ENCODE measurements at regions not wholly inside any gene's neighbourhood (a gene's known extent, or its start where the extent isn't known, plus 50 kb on each side); places are given as distances from the start of the nearest gene placed in this dataset.

DNA sequence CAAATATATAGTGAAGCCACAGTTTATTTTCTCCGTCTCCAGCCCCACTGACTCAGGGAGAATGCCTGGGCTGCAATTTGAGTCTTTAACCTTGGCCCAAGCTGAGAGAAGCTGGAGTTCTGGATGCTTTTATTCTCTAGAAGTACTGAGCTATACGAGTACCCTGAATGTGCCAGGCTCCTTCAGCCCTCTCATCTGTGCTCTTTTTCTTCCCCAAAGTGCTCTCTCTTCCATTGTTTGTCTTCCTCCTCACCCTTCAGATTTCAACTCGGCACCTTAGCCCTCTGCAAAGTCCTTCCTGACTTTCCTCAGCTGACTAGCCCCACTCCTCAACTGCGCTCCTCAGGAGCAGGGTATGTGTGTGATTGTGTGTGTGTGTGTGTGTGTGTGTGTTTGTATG is 75.6 kb upstream of the AGBL1 start:
- TF ChIP-seq RAD21 (IDR thresholded peaks at IDR 0.05; ENCODE audit: low read depth) (no peak), YY1 (IDR thresholded peaks at IDR 0.05; ENCODE audit: low read depth) (no peak), EGR1 (IDR thresholded peaks at IDR 0.05) (no peak), TCF12 (IDR thresholded peaks at IDR 0.05; ENCODE audit: low read depth) (no peak)

All from Ishikawa (cell line).